Vagina (tissue), 2 donors: ENCODE measurements at regions not wholly inside any gene's neighbourhood (a gene's known extent, or its start where the extent isn't known, plus 50 kb on each side); places are given as distances from the start of the nearest gene placed in this dataset.

ENCODE experiments used
- POLR2A ChIP-seq, 2 donors: fragments of 450-650 bp; IDR thresholded peaks; one replicate each; pipeline ENCODE4 v1.6.1; 2017; ENCODE audit warnings: antibody characterized with exemption in 2 of 2, mild to moderate bottlenecking in 2 of 2, moderate library complexity in 2 of 2
- TF ChIP-seq, protein P1 (sequence below), 3 experiments: fragments of 450-650 bp in 2 of 3; fragments of 200-600 bp in 1 of 3; sonication (generic) in 1 of 3; IDR thresholded peaks; one replicate each; pipeline ENCODE4 v1.5.1; 2017 to 2019; ENCODE audit warnings: antibody characterized with exemption in 3 of 3, mild to moderate bottlenecking in 2 of 3, moderate library complexity in 2 of 3

DNA sequence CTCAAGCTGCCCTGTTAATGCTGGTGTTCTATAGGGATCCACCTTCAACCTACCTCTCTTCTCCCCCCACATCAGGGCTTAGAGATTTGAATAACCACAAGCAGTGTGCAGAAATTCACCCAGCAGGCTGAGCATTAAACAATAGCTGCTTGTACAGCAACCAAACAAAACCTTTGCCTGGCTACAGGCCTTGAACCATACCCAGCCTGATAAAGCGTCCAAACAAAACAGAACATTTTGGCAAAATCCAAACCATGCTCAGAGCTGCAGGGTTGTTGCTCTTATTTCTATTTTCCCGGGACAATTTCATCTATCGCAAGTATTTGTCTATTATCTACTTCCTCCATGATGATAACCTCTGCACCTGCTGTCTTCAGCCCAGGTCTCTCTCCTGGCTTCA is 142.3 kb downstream of the UNC5CL start:
- TF ChIP-seq POLR2A (IDR thresholded peaks at IDR 0.05): no peak
- TF ChIP-seq, protein P1, sequence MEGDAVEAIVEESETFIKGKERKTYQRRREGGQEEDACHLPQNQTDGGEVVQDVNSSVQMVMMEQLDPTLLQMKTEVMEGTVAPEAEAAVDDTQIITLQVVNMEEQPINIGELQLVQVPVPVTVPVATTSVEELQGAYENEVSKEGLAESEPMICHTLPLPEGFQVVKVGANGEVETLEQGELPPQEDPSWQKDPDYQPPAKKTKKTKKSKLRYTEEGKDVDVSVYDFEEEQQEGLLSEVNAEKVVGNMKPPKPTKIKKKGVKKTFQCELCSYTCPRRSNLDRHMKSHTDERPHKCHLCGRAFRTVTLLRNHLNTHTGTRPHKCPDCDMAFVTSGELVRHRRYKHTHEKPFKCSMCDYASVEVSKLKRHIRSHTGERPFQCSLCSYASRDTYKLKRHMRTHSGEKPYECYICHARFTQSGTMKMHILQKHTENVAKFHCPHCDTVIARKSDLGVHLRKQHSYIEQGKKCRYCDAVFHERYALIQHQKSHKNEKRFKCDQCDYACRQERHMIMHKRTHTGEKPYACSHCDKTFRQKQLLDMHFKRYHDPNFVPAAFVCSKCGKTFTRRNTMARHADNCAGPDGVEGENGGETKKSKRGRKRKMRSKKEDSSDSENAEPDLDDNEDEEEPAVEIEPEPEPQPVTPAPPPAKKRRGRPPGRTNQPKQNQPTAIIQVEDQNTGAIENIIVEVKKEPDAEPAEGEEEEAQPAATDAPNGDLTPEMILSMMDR (IDR thresholded peaks at IDR 0.05): no peak
